CD4-positive, alpha-beta T cell treated with Interleukin-4 for 1 hour (primary cell): ENCODE measurements at regions not wholly inside any gene's neighbourhood (a gene's known extent, or its start where the extent isn't known, plus 50 kb on each side); places are given as distances from the start of the nearest gene placed in this dataset.
"Not testable (repeated sequence)": the region's sequence is repeated elsewhere in the genome, so short reads cannot be mapped to it uniquely, and the experiment has no call there.

Source experiments
- DNase-seq, 2 donors: peaks; one replicate each; pipeline ENCODE4 v3.0.0-alpha.2; 2020 to 2022

DNA sequence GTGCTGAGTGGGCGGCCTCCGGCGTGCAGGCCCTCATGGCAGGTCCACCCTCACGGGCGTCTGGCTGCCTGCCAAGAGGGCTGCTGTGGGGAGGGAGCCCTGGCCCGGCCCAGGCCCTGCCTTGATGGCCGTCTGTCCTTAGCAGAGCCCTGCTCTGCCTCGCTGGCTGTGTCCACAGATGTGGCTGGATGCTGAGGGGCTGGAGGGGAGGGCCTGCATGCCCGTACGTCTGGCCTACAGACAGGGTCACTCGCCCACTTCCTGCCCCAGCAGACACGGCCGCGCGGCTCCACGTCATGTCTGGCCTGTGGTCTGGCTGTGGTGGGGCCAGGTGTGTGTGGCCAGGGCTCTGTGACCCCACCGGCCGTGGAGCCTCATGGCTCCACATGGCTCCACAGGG is 186.3 kb downstream of the TMEM121 start:
- peak in 1 of 2 donors; percentile 30 for DNase-seq

DNA sequence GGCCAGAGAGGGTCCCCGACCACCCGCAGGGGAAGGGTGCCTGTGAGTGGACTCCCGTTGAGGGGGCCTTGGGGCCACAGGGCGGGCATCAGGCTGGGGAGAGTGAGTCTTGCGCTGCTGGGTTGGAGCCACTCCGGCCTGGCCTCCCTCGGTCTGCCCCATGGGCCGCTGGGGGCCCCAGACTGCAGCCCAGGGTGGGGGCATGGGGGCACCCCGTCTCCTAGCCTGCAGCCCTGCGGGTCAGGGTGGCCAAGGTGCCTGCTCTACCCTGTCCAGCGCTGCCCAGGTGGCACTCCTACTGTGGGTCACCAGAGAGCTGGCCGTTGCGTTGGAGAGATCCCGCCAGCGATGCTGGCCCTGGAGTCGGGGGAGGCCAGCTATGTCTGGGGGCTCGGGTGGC is 186.8 kb downstream of the TMEM121 start:
- not testable (repeated sequence) for DNase-seq

DNA sequence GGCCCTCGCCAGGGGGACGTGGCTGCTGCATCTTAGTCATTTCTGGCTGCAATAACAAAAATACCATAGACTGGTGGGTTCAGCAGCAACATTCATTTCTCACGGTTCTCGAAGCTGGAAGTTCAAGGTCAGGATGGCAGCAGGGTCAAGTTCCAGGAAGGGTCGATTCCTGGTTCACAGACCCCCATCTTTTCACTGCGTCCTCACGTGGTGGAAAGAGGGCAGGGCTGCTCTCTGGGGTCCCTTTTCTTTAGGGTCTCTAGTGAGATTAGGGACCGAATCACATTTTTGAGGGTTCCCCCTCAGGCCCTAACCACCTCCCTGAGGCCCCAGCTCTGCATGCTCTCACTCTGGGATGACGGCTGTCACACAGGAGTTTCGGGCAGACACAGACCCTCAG is 187.5 kb downstream of the TMEM121 start:
- DNase-seq: not testable (repeated sequence)

DNA sequence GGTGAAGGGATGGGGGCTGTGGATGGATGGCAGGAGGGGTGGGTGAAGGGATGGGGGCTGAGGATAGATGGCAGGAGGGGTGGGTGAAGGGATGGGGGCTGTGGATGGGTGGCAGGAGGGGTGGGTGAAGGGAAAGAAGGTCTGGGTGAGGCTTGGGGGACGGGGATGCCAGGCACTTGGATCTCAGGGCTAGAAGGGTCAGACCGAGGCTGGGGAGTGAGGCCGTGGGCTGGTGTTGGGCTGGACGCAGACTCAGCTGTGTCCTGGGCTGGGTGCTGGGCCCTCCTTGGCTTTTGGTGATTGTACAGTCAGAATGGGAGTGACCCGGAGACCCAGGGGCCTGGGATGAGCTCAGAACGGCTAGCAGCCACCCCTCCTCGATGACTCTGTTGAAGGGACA is 192.4 kb downstream of the TMEM121 start:
- DNase-seq: not testable (repeated sequence)

DNA sequence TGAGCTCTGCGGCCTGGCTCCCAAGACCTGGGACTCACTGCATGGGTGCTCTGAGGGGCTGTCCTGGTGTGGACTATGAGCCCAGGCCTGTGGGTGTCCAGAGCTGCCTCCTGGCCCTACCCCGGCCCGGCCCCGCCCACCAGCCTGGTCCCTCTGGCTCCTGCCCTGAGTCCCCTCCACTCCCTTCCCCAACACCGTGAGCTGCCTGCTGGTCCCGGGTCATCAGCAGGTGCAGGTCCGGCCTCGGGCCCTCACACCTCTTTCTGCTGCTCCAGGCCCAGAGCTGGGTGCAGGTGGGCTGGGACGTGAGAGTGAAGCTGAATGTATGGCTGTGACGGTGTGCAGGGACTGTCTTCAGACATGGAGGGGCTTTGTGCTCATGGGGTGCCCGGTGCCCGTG is 193.7 kb downstream of the TMEM121 start:
- DNase-seq: not testable (repeated sequence)

GRCh38 chr14:105720852-105721601 is 194.6 kb downstream of the TMEM121 start:
- DNase-seq: not testable (repeated sequence)

DNA sequence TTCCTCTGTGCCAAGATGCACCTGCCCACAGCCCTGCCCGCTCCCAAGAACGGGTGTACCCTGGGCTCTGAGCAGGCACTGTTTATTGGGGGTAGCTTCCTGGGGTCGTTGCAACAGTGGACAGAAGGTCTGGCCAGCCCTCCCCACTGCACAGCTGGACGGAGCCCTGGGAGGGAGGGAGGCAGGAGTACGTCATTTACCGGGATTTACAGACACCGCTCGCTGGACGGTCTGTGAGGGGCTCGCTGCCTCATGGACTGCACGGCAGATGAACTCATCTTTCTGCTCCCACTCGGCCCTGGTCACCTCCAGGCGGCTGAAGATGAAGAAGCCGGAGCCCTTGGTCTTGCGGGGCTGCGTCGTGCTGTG is 195.2 kb downstream of the TMEM121 start:
- not testable (repeated sequence) for DNase-seq

DNA sequence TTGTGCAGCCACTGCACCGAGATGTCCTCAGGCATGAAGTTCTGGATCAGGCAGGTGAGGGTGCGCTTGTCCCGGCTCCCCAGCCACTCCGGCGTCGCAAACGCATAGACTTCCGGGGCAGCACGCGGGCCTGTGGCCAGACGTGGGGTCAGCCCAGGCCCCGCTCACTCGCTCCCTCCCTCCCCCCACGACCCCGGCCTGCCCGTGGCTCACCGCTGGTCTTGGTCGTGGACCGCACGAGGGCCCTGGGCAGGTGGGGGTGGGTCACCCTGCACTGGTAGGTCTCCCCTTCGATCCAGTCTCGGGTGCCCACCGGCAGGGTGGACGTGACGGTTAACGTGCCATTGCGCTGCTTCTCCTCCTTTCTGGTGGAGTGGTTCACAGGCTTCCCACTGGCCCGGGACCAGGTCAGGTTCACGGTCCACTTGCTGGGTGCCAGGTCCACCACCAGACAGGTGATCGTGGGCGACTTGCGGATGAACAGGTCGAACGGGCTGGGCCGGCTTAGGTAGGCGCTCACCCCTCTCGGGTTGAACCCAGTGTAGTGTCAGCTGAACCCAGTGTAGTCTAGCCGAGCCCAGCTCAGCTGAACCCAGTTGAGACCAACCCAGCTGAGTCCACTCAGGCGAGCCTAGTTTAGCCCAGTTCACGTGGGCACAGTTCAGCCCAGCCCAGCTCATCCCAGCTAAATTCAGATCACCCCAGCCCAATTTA is 195.8 kb downstream of the TMEM121 start:
- DNase-seq: not testable (repeated sequence)

GRCh38 chr14:105723271-105723670 is 196.9 kb downstream of the TMEM121 start:
- not testable (repeated sequence) for DNase-seq

GRCh38 chr14:105723776-105724175 is 197.4 kb downstream of the TMEM121 start:
- DNase-seq: not testable (repeated sequence)

- DNase-seq: not testable (repeated sequence)
Measured at GRCh38 chr14:105729825-105730368, 203.5 kb downstream of the TMEM121 start.

DNA sequence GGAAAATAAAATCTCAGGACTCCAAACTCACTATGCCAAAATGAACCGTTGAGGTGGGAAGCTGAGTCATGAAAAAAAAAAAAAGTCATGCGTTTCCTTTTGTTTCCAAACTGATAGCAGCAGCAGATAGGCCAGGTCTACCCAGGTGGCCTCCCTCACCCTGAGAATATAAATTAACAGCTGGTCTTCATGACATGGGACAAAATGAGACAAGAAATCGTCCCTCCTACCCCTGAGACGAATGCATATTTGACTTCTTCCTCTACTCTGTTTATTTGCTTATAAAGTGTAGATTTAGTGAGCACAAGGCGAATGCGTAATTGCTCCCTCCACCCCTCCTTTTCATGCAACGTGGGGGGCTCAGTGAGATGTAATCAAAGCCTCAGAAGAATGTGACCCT is 204.3 kb downstream of the TMEM121 start:
- not testable (repeated sequence) for DNase-seq

- DNase-seq: not testable (repeated sequence)
Measured at GRCh38 chr14:105731221-105731985, 205.0 kb downstream of the TMEM121 start.

GRCh38 chr14:105733081-105734065 is 207.0 kb downstream of the TMEM121 start:
- DNase-seq: no peak

GRCh38 chr14:105734241-105734640 is 207.9 kb downstream of the TMEM121 start:
- not testable (repeated sequence) for DNase-seq

DNA sequence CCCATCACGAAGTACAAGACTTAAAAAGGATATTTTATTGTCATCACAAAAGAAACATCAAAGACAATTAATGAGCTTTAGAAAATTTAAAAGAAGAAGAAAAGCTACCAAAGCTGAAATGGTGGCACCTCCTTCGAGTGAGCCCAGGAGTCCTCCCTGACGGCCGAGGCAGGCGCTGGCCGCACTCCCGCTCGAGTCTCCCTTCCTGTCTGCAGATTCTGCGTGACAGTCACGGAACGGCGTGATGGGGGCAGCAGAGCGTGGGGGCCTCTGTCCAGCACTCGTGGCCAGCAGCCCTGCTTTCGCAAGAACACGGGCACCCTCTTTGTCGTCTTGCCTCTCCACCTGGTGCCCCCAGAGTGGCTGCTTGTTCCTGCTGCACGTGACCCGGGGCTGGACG is 209.9 kb downstream of the TMEM121 start:
- DNase-seq: not testable (repeated sequence)

DNA sequence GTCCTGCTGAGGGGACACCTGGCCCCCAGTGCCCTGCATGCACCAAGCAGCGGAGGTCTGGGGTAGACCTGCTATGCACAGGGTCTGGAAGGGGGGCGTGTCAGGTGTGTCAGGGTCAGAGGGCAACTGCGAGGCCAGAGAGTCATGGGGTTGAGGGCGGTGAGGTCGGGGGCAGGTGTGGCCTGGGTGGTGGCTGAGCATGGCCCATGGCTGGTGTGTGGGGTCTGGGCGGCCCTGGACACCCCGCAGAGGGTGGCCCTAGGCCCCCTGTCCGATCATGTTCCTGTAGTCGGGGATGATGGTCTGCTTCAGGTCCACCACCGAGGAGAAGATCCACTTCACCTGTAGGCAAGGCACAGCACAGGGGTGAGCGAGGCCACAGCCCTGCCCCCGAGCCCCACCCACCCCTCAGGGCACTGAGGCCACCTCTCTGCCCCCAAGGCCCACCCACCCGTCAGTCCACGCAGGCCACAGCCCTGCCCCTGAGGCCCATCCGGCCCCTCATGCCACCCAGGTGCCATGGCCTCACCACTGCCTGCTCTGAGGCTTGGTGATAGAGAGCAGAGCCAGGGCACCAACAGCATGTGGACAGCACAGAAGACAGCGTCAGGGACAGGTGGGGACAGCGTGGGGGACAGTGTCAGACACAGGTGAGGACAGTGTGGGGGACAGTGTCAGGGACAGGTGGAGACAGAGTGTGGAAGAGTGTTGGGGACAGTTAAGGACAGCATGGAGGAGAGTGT is 211.3 kb downstream of the TMEM121 start:
- DNase-seq: no peak

GRCh38 chr14:105738638-105739037 is 212.3 kb downstream of the TMEM121 start:
- no peak for DNase-seq

DNA sequence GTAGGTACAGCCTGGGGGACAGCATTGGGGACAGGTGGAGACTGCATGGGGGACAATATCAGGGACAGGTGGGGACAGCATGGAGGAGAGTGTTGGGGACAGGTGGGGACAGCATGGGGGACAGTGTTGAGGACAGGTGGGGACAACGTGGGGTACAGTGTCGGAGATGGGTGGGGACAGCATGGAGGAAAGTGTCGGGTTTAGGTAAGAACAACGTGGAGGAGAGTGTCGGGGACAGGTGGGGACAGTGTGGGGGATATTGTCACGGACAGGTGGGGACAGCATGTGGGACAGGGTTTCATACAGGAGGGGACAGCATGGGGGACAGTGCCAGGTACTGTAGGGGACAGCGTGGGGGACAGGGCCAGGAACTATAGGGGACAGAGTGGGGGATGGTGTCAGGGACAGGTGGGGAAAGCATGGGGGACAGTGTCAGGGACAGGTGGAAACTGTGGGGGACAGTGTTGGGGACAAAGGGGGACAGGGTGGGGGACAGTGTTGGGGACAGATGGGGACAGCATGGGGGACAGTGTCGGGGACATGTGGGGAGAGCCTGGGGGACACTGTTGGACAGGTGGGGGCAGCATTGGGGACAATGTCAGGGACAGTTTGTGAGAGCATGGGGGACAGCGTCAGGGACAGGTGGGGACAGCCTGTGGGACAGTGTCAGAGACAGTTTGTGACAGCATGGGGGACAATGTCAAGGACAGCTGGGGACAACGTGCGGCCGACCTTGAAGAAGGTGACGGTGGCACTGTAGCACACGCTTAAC is 213.1 kb downstream of the TMEM121 start:
- DNase-seq: no peak

- not testable (repeated sequence) for DNase-seq
Measured at GRCh38 chr14:105740272-105740671, 213.9 kb downstream of the TMEM121 start.
